Trophoblast cell (in vitro differentiated cells and primary cell): ENCODE measurements at regions not wholly inside any gene's neighbourhood (a gene's known extent, or its start where the extent isn't known, plus 50 kb on each side); places are given as distances from the start of the nearest gene placed in this dataset.

Source experiments
- DNase-seq, 2 donors: peaks; one replicate each; pipeline ENCODE4 v3.0.0-alpha.2; 2016
- H2AFZ ChIP-seq: 2 replicates; pipeline ENCODE4 v1.6.1; 2013; ENCODE audit warnings: low read length, moderate library complexity, mild to moderate bottlenecking; ENCODE audit not compliant: insufficient read depth, poor library complexity
- H2AK5ac ChIP-seq: 2 replicates; pipeline ENCODE4 v1.6.1; 2013; ENCODE audit warnings: mild to moderate bottlenecking, low read length
- H2BK120ac ChIP-seq: 2 replicates; pipeline ENCODE4 v1.6.1; 2013; ENCODE audit warnings: low read length, mild to moderate bottlenecking, moderate library complexity; ENCODE audit not compliant: insufficient read depth, poor library complexity
- H2BK12ac ChIP-seq: 2 replicates; pipeline ENCODE4 v1.6.1; 2013; ENCODE audit warnings: mild to moderate bottlenecking, low read length, moderate library complexity
- H2BK5ac ChIP-seq: 2 replicates; pipeline ENCODE4 v1.6.1; 2013; ENCODE audit warnings: low read length, low read depth, moderate library complexity, mild to moderate bottlenecking; ENCODE audit not compliant: poor library complexity
- H3K14ac ChIP-seq: 2 replicates; pipeline ENCODE4 v1.6.1; 2013; ENCODE audit warnings: mild to moderate bottlenecking, low read length
- H3K18ac ChIP-seq: 2 replicates; pipeline ENCODE4 v1.6.1; 2013; ENCODE audit warnings: mild to moderate bottlenecking, low read length
- H3K23ac ChIP-seq: 2 replicates; pipeline ENCODE4 v1.6.1; 2013; ENCODE audit warnings: low read length
- H3K27ac ChIP-seq: 2 replicates; pipeline ENCODE4 v1.5.1; 2013; ENCODE audit warnings: low read depth, mild to moderate bottlenecking, inconsistent platforms, low read length, moderate library complexity
- H3K27me3 ChIP-seq: 2 replicates; pipeline ENCODE4 v1.6.1; 2013; ENCODE audit warnings: inconsistent platforms, mild to moderate bottlenecking, low read length, moderate library complexity; ENCODE audit not compliant: insufficient read depth
- H3K36me3 ChIP-seq, 2 experiments: 1 replicate in 1 of 2; 2 replicates in 1 of 2; pipeline ENCODE4 v1.6.1; 2013; ENCODE audit warnings: low read length in 2 of 2, mild to moderate bottlenecking in 2 of 2, moderate library complexity in 1 of 2; ENCODE audit not compliant: insufficient read depth in 2 of 2, control insufficient read depth in 1 of 2
- H3K4ac ChIP-seq: 2 replicates; pipeline ENCODE4 v1.6.1; 2013; ENCODE audit warnings: low read depth, mild to moderate bottlenecking, low read length, moderate library complexity
- H3K4me1 ChIP-seq, 2 experiments: 1 replicate in 1 of 2; 2 replicates in 1 of 2; pipeline ENCODE4 v1.6.1; 2013; ENCODE audit warnings: low read length in 2 of 2, mild to moderate bottlenecking in 2 of 2, moderate library complexity in 1 of 2; ENCODE audit not compliant: insufficient read depth in 2 of 2, control insufficient read depth in 1 of 2
- H3K4me2 ChIP-seq: 2 replicates; pipeline ENCODE4 v1.6.1; 2013; ENCODE audit warnings: inconsistent platforms, mild to moderate bottlenecking, low read length, moderate library complexity
- H3K4me3 ChIP-seq: 2 replicates; pipeline ENCODE4 v1.5.1; 2013; ENCODE audit warnings: mild to moderate bottlenecking, low read depth, low read length, inconsistent platforms
- H3K79me1 ChIP-seq: one replicate; pipeline ENCODE4 v1.6.1; 2013; ENCODE audit warnings: low read length
- H3K79me2 ChIP-seq: 2 replicates; pipeline ENCODE4 v1.6.1; 2013; ENCODE audit warnings: low read length, mild to moderate bottlenecking; ENCODE audit not compliant: control insufficient read depth, insufficient read depth, poor library complexity
- H3K9ac ChIP-seq: 2 replicates; pipeline ENCODE4 v1.6.1; 2013; ENCODE audit warnings: mild to moderate bottlenecking, low read length
- H3K9me3 ChIP-seq: 2 replicates; pipeline ENCODE4 v1.6.1; 2013; ENCODE audit warnings: low read depth, mild to moderate bottlenecking, control low read depth, inconsistent platforms, low read length; ENCODE audit not compliant: insufficient read depth
- H4K12ac ChIP-seq: 2 replicates; pipeline ENCODE4 v1.6.1; 2013; ENCODE audit warnings: low read depth, mild to moderate bottlenecking, low read length, moderate library complexity
- H4K8ac ChIP-seq: 2 replicates; pipeline ENCODE4 v1.6.1; 2013; ENCODE audit warnings: low read depth, mild to moderate bottlenecking, low read length, moderate library complexity
- H4K91ac ChIP-seq: one replicate; pipeline ENCODE4 v1.6.1; 2013; ENCODE audit warnings: low read depth, mild to moderate bottlenecking, low read length, moderate library complexity
- WGBS: extraction: QIAGEN DNeasy Blood & Tissue Kit; methylation state at CpG from one replicate; pipeline ENCODE4 v1.1.7; 2013; ENCODE audit warnings: missing lambda C conversion rate; ENCODE audit not compliant: insufficient read length, insufficient coverage; ENCODE audit errors: extremely low coverage; 5-methylcytosine and 5-hydroxymethylcytosine counted together

GRCh38 chr2:5945742-5946141, 253.6 kb downstream of the SOX11 start:
- H3K79me1 ChIP-seq, result peaks cover 2% of the 10 kb centered on the region
- no peak overlapping the region for H3K4ac ChIP-seq
- H2BK5ac ChIP-seq, result no peak overlapping the region
- H3K4me3 ChIP-seq, result no peak overlapping the region
- no peaks in the 10 kb centered on the region for H3K9me3 ChIP-seq
- H4K91ac ChIP-seq, result no peak overlapping the region
- peaks cover 0 to 4% of the 10 kb centered on the region in 2 experiments for H3K4me1 ChIP-seq
- no peak for DNase-seq
- H2AK5ac ChIP-seq, result no peak overlapping the region
- H3K36me3 ChIP-seq, result no peaks in the 10 kb centered on the region
- no peak overlapping the region for H3K23ac ChIP-seq
- no peak overlapping the region for H2BK12ac ChIP-seq
- no peak overlapping the region for H3K4me2 ChIP-seq
- H3K27ac ChIP-seq, result no peak overlapping the region
- H4K12ac ChIP-seq, result no peak overlapping the region
- no CpG with 5 or more reads among the region's 9 CpGs for WGBS
- H2AFZ ChIP-seq, result no peak overlapping the region
- no peaks in the 10 kb centered on the region for H3K27me3 ChIP-seq
- H3K79me2 ChIP-seq, result no peaks in the 10 kb centered on the region
- H2BK120ac ChIP-seq, result no peak overlapping the region
- no peak overlapping the region for H3K9ac ChIP-seq
- H4K8ac ChIP-seq, result no peak overlapping the region
- H3K14ac ChIP-seq, result no peak overlapping the region
- H3K18ac ChIP-seq, result no peak overlapping the region

- H2BK5ac ChIP-seq, result no peak overlapping the region
- H3K27ac ChIP-seq, result no peak overlapping the region
- no peaks in the 10 kb centered on the region for H3K79me2 ChIP-seq
- H3K14ac ChIP-seq, result no peak overlapping the region
- no peak overlapping the region for H3K4ac ChIP-seq
- no peak overlapping the region for H2BK12ac ChIP-seq
- H3K23ac ChIP-seq, result no peak overlapping the region
- H3K36me3 ChIP-seq, result no peaks in the 10 kb centered on the region
- no peak overlapping the region for H3K18ac ChIP-seq
- no peak overlapping the region for H4K8ac ChIP-seq
- H3K4me2 ChIP-seq, result no peak overlapping the region
- no peak for DNase-seq
- H3K79me1 ChIP-seq, result no peaks in the 10 kb centered on the region
- H3K4me3 ChIP-seq, result no peak overlapping the region
- H3K27me3 ChIP-seq, result no peaks in the 10 kb centered on the region
- H3K9me3 ChIP-seq, result no peaks in the 10 kb centered on the region
- no peak overlapping the region for H4K91ac ChIP-seq
- H4K12ac ChIP-seq, result no peak overlapping the region
- peaks cover 0 to 4% of the 10 kb centered on the region in 2 experiments for H3K4me1 ChIP-seq
- WGBS, result no CpG with 5 or more reads among the region's 15 CpGs
- H2AK5ac ChIP-seq, result no peak overlapping the region
- no peak overlapping the region for H2AFZ ChIP-seq
- no peak overlapping the region for H3K9ac ChIP-seq
- H2BK120ac ChIP-seq, result no peak overlapping the region
Measured at GRCh38 chr2:5946225-5947115, 254.3 kb downstream of the SOX11 start.

GRCh38 chr2:5950736-5951135, 258.6 kb downstream of the SOX11 start:
- H3K4ac ChIP-seq, result no peak overlapping the region
- no peak overlapping the region for H2BK120ac ChIP-seq
- no peak overlapping the region for H3K4me2 ChIP-seq
- no peak overlapping the region for H2AK5ac ChIP-seq
- H4K12ac ChIP-seq, result no peak overlapping the region
- H3K36me3 ChIP-seq, result no peaks in the 10 kb centered on the region
- no peak overlapping the region for H3K14ac ChIP-seq
- DNase-seq, result no peak
- no peak overlapping the region for H3K4me3 ChIP-seq
- no CpG with 5 or more reads among the region's 5 CpGs for WGBS
- no peaks in the 10 kb centered on the region for H3K27me3 ChIP-seq
- no peak overlapping the region for H2BK12ac ChIP-seq
- no peaks in the 10 kb centered on the region for H3K79me2 ChIP-seq
- no peak overlapping the region for H3K23ac ChIP-seq
- H4K91ac ChIP-seq, result no peak overlapping the region
- H4K8ac ChIP-seq, result no peak overlapping the region
- H2AFZ ChIP-seq, result no peak overlapping the region
- peaks cover 1% of the 10 kb centered on the region for H3K9me3 ChIP-seq
- H3K9ac ChIP-seq, result no peak overlapping the region
- no peak overlapping the region for H3K27ac ChIP-seq
- no peak overlapping the region for H2BK5ac ChIP-seq
- H3K18ac ChIP-seq, result no peak overlapping the region
- no peaks in the 10 kb centered on the region for H3K4me1 ChIP-seq
- H3K79me1 ChIP-seq, result no peaks in the 10 kb centered on the region

GRCh38 chr2:5951471-5951870, 259.3 kb downstream of the SOX11 start:
- no peak overlapping the region for H4K91ac ChIP-seq
- no peak overlapping the region for H3K4ac ChIP-seq
- no peaks in the 10 kb centered on the region for H3K4me1 ChIP-seq
- no peak overlapping the region for H2BK5ac ChIP-seq
- no peaks in the 10 kb centered on the region for H3K79me2 ChIP-seq
- no peak overlapping the region for H3K4me2 ChIP-seq
- H3K4me3 ChIP-seq, result no peak overlapping the region
- no peaks in the 10 kb centered on the region for H3K79me1 ChIP-seq
- H3K9me3 ChIP-seq, result peaks cover 1% of the 10 kb centered on the region
- H3K14ac ChIP-seq, result no peak overlapping the region
- no peak for DNase-seq
- H4K12ac ChIP-seq, result no peak overlapping the region
- H2AFZ ChIP-seq, result no peak overlapping the region
- no peak overlapping the region for H3K23ac ChIP-seq
- WGBS, result no CpG with 5 or more reads among the region's 1 CpG
- H2BK120ac ChIP-seq, result no peak overlapping the region
- H2BK12ac ChIP-seq, result no peak overlapping the region
- H2AK5ac ChIP-seq, result no peak overlapping the region
- no peaks in the 10 kb centered on the region for H3K27me3 ChIP-seq
- no peak overlapping the region for H3K18ac ChIP-seq
- H3K27ac ChIP-seq, result no peak overlapping the region
- no peak overlapping the region for H4K8ac ChIP-seq
- no peaks in the 10 kb centered on the region for H3K36me3 ChIP-seq
- no peak overlapping the region for H3K9ac ChIP-seq
